ENCODE measurements at regions not wholly inside any gene's neighbourhood (a gene's known extent, or its start where the extent isn't known, plus 50 kb on each side); places are given as distances from the start of the nearest gene placed in this dataset.

DNA sequence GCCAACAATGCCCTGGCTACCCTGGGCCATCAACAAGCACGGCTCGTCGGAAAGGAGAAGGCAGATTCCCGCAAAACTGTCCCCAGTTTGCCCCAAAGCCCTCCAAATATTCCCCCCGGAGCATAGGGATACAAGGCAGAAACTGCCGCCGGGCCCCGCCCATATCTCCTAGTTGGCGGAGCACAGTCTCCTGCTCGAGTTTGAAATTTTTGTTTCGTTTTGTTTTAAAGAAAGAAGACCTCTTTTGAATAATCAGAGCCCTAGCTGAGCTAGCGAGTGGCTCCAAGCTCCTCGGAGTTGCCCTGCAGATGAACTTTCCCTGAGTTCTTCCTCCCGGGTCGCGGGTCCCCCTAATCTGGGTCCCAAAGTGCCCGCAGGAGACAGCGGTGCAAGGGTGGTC lies 138.1 kb upstream of the ZIC3 start:
- H3K4me3 ChIP-seq: peak overlapping the region; percentile 7 to 43 (median 34)
- no peaks in the 10 kb centered on the region for H3K4me1 ChIP-seq
- DNase-seq: no peak
- no peaks in the 10 kb centered on the region for H3K36me3 ChIP-seq
- no peak for TF ChIP-seq POLR2A (IDR thresholded peaks at IDR 0.05)
- TF ChIP-seq CTCF (IDR thresholded peaks at IDR 0.05): no peak
- no peaks in the 10 kb centered on the region for H3K9me3 ChIP-seq
- peaks cover 0 to 6% of the 10 kb centered on the region in 2 donors for H3K27me3 ChIP-seq
- H3K27ac ChIP-seq: no peak overlapping the region

DNA sequence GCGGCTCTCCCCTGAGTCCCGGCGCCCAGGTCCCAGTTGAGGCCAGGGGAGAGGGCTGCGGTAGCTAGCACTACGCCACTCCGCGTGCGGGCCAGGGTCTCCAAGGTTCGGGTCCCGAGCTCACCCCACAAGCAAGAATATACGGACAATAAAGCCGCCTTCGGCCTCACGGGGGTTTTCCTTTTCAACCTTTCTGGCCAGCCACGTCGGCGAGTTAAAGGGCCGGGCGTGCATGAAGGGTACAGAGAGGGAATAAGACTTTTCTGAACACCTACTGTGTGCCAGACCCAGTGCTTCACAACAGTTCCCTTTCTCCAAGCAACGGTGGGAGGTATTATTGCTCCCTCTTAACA lies 138.5 kb upstream of the ZIC3 start:
- Histone ChIP-seq H3K27me3 (peaks cover 0 to 6% of the 10 kb centered on the region in 2 donors), H3K4me1 (no peaks in the 10 kb centered on the region), H3K4me3 (peak overlapping the region in 2 of 4 donors; percentile 43), H3K36me3 (no peaks in the 10 kb centered on the region), H3K9me3 (no peaks in the 10 kb centered on the region), H3K27ac (no peak overlapping the region)
- no peak for DNase-seq
- TF ChIP-seq POLR2A (IDR thresholded peaks at IDR 0.05) (no peak), CTCF (IDR thresholded peaks at IDR 0.05) (no peak)

- no peaks in the 10 kb centered on the region for H3K9me3 ChIP-seq
- H3K4me1 ChIP-seq: no peaks in the 10 kb centered on the region
- TF ChIP-seq POLR2A (IDR thresholded peaks at IDR 0.05) (no peak), CTCF (IDR thresholded peaks at IDR 0.05) (no peak)
- no peak overlapping the region for H3K4me3 ChIP-seq
- H3K27me3 ChIP-seq: peaks cover 0 to 6% of the 10 kb centered on the region in 2 donors
- H3K36me3 ChIP-seq: no peaks in the 10 kb centered on the region
- no peak overlapping the region for H3K27ac ChIP-seq
- DNase-seq: no peak
Measured at GRCh38 chrX:137426695-137427425, 139.1 kb upstream of the ZIC3 start.

DNA sequence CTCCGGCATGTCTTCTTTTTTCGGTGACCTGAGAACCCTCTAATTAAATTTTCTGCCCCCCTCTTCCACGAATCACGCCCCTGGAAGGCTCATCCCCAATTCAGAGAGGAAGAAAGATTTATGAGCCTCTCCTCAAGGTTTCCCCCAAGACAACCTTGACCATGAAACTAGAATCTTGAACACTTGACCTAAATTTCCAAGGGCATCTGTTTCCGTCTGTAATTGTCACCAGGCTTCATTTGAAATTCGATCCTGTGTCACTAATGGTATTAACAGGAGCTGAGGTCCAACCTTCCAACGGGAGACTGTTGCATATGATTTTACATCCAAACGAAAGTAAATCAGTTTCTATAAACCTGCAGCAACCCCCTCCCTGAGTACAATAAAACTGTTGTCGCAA lies 139.9 kb upstream of the ZIC3 start:
- TF ChIP-seq CTCF (IDR thresholded peaks at IDR 0.05): no peak
- no peak for TF ChIP-seq POLR2A (IDR thresholded peaks at IDR 0.05)

DNA sequence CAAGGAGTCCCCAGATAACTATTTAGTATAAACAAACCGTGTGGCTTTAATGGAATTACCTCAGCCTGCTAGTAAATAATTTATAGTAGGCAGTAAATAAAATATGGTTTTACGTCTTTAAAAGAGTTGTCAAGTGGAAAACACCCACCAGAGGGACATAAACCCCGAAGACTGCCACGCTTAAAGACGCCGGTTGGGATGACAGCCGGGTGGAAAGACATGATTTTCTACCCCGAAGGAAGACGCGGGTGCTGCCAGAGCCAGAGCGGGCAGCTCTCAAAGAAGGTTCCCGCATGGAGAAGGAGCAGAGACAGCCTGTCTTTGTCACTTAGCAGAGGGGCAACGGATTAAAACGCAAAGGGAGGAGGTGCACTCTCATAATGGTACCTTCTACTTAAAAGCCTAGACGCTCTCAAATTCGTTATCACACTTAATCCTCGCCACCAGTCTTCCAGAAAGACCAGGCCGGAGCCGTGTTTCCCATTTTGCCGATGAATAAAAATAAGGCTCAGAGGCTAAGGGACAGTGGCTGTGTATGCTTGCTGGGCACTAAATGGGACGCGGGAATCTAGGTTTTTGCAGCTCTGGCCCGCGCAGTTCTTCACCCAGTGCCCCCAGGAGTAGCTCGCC lies 140.5 kb upstream of the ZIC3 start:
- Histone ChIP-seq H3K4me1 (no peaks in the 10 kb centered on the region), H3K36me3 (no peaks in the 10 kb centered on the region), H3K27me3 (peaks cover 0 to 6% of the 10 kb centered on the region in 2 donors), H3K4me3 (no peak overlapping the region), H3K27ac (no peak overlapping the region), H3K9me3 (no peaks in the 10 kb centered on the region)
- no peak for DNase-seq
- TF ChIP-seq POLR2A (IDR thresholded peaks at IDR 0.05) (no peak), CTCF (IDR thresholded peaks at IDR 0.05) (no peak)

More for the DNA sequence above, 139.9 kb upstream of the ZIC3 start:
- Histone ChIP-seq H3K27me3 (peaks cover 0 to 6% of the 10 kb centered on the region in 2 donors), H3K27ac (no peak overlapping the region), H3K4me3 (no peak overlapping the region), H3K9me3 (no peaks in the 10 kb centered on the region), H3K36me3 (no peaks in the 10 kb centered on the region), H3K4me1 (no peaks in the 10 kb centered on the region)
- no peak for DNase-seq

All from Peyer's patch (tissue), 4 donors.